HuH-7 (cell line): ENCODE measurements at regions not wholly inside any gene's neighbourhood (a gene's known extent, or its start where the extent isn't known, plus 50 kb on each side); places are given as distances from the start of the nearest gene placed in this dataset.
A peak's percentile ranks its signal among the peaks of the same experiment; 100 is the strongest.

Experiments
- DNase-seq: peaks from one replicate; pipeline ENCODE4 v3.0.0; 2011; ENCODE audit warnings: low spot score

DNA sequence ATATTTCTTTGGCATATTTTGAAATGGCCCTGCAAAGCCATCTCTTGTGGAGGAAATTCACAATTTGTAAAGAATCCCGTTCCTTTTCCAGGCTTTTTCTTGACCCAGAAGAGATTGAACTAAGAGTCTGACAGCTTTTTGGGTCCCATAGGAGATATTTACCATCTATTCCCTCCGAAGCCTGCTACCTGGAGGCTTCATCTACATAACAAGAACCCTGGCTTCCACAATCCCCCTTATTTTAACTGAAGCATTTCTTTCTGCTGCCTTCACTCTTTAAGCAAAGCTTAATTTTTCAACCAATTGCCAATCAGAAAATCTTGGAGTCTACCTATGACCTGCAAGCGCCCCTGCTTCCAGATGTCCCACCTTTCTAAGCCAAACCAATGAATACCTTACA, 248.1 kb upstream of the GADL1 start:
- DNase-seq: no peak

DNA sequence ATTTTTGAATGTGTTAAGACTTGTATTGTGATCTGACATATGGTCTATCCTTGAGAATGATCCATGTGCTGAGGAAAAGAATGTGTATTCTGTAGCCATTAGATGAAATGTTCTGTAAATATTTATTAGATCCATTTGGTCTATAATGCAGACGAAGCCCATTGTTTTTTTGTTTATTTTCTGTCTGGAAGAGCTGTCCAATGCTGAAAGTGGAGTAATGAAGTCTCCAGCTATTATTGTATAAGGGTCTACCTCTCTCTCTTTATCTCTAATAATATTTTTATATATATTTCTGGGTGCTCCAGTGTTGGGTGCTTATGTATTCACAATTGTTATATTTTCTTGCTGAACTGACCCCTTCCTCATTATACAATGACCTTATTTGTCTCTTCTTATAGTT, 250.6 kb upstream of the GADL1 start:
- no peak for DNase-seq

DNA sequence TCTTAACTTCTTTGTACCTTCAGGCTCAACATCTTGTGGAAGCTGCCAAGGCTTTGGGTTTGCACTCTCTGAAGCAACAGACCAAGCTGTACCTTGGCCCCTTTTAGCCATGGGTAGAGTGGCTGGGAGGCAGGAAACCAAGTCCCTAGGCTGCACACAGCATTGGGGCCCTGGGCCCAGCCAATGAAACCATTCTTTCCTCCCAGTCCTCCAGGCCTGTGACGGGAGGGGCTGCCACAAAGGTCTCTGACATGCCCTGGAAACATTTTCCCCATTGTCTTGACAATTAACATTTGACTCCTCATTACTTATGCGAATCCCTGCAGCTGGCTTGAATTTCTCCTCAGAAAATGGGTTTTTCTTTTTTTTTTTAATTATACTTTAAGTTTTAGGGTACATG, 253.1 kb upstream of the GADL1 start:
- DNase-seq: no peak

GRCh38 chr3:31157047-31157694, 262.7 kb upstream of the GADL1 start:
- no peak for DNase-seq

DNA sequence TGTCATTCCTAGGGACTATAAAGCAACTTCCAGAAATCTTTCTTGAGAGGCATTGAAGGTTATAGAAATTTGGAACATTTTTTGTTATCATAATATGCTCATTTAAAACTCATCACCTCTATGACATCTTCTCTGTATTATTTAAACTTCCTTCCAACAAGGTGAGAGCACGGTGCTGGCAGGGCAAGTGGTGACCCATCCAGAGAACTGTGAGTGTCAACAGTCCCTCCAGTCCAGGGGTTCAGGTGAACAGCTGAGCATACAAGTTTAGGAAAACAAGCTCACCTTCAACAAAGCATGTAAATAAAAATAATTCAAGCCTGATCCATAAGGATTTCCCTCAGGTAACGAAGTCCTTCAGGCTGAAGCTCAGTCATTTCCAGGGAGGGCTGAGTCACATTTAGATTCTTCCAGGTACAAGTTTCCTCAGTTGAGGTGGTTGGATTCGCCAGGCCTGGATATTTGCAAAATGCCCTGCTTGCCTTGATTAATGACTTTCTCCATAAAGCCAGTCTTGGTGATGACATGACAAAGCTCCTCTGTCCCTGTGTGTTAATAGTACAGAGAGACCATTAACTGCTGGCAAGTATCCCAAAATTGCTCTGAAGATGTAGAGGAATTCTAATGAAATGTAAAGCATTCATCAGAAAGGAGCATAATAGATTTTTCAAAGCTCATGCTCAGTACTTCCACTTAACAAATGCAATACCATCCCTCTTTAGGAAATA, 263.6 kb upstream of the GADL1 start:
- DNase-seq: no peak

- peak; percentile 40 for DNase-seq
These were observed 265.0 kb upstream of the GADL1 start for GRCh38 chr3:31159331-31160039.

DNA sequence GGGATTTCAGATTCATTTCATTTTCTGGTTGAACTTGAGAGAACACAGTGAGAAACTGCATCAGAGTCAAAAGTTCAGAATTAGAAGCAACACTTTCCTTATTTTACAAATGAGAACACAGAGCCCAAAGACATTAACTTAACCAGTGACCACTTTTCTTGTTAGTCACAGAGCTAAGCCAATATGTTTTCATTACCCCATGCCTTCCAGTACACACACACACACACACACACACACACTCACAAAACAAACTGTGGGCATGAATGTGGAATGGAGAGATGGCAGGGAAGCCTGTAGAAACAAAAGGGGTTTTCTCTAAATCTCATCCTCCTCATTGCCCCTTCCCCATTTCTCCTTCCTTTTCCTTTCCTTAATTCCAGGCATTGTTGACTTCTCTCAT, 267.4 kb upstream of the GADL1 start:
- no peak for DNase-seq

DNA sequence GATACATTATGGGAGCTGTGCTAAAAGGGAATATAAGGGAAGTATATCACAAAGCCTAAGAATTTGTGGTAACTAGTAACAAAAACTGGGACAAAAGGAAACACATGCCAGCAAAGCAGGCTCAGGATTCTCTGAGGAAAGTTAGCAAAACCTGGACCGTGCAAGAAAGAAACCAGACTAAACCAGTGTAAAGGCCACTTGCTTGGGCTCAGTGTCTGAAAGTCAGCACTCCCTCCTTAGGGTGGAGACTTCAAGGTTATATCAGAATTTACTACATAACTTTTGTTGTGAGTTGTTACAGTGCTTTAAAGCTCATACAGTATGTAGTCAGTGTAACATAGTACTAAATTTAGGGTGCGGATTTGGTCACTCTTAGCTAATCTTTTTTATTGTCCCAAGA, 269.9 kb upstream of the GADL1 start:
- DNase-seq: no peak

DNA sequence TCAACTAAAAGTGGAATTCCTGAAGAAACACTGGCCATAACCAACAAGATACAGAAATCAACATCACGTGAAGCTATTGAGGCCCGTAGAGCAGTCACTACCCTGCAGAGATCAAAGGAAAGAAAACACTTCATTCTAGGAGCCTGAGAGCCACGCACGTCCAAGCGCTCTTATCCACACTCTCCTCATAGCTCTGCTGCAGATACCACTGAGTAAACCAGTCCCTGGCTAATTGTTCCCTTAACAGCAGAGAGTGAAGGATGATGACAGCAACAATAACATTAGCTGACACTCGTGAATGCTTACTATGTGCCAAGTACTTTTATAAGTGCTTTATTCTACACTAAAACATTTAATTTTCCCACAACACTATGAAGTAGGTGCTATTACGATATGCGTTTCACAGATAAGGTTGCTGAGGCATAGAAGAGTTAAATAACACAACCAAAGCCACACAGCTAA, 271.0 kb upstream of the GADL1 start:
- no peak for DNase-seq

DNA sequence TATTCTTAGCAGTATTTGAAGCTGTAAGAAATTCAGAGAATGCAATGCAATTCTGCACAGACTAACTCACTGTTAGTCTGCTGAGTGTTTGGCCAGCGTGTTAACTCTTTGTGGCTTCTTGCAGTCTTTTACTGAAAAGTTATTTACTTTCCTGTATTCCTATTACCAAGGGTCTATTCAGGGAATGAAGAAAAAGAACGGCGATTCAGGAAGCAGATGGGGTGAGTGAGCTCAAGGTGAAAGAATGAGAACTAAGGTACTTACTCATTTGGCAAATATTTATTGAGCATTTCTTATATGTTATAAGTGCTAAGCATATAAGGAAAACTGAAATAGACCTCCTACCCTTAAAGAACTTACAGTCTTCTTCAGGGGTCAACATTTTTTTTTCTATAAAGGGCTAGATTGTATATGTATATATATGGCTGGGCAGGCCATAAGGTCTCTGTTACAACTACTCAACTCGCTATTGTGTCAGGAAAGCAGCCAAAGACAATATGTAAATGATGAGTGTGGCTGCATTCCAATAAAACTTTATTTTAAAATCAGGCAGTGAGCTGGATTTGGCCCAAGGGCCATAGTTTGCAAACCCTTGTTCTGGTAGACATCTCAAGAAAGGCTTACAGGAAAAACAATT, 271.9 kb upstream of the GADL1 start:
- DNase-seq: no peak

DNA sequence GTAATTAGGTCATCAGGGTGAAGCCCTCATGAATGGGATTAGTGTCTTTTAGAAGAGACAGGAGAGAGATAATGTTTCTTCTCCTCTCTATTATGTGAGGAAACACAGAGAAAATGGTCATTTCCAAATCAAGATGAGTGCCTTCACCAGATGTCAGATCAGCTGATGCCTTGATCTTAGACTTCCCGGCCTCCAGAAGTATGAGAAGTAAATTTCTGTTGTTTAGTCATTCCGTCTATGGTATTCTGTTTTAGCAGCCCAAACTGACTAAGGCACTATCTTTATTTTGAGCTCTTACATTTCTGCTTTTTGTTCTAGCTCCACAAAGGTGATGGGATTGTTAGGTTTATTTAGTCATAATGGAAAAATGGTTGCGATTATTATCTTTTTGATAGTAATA, 273.2 kb upstream of the GADL1 start:
- no peak for DNase-seq

- DNase-seq: no peak
These were observed 276.6 kb upstream of the GADL1 start for GRCh38 chr3:31170932-31171670.

DNA sequence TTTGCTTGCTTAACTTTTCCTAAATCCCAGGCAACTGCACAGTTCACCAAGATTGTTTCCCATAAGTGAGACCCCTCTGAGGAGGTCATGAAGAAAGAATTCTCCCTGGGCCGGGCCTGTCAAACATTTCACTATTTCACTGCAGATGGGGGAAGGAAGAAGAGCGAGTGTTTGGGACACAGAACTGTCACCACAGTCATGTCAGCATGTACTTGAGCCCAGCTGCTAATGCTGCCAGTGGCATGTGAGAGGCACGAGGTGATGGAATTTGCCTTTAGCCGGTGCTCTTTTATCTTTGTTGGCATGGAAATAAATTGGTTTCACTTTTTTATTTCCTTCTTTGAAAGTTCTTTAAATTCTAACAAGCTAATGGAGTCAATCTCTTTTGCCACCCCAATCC, 277.9 kb upstream of the GADL1 start:
- no peak for DNase-seq

- no peak for DNase-seq
These were observed 278.8 kb upstream of the GADL1 start for GRCh38 chr3:31173118-31173718.

- no peak for DNase-seq
These were observed 279.6 kb upstream of the GADL1 start for GRCh38 chr3:31174079-31174478.

GRCh38 chr3:31176045-31176444, 281.6 kb upstream of the GADL1 start:
- no peak for DNase-seq

DNA sequence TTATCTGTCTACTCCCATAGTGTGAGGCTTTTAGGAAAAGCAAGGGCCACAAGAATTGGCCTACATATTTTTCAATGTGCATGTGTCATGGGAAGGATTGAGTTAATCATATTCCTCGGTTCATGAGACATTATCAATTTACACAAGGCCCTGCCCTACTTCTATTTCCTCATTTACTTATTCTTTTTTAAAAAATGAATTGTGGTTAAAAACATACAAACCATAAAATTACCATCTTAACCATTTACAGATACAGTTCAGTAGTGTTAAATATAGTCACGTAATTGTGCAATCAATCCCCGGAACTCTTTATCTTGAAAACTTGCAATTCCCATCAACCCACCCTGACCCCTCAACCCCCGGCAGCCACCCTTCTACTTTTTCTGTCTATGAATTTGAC, 284.0 kb upstream of the GADL1 start:
- DNase-seq: no peak

DNA sequence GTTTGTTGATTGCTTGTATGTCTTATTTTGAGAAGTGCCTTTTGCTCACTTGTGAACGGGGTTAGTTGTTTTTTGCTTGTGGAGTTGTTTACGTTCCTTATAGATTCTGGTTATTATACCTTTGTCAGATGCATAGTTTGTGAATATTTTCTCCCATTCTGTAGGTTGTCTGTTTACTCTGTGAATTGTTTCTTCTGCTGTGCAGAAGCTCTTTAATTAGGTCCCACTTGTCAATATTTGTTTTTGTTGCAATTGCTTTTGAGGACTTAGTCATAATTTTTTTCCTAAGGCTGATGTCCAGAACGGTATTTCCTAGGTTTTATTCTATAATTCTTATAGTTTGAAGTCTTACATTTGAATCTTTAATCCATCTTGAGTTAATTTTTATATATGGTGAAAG, 285.3 kb upstream of the GADL1 start:
- DNase-seq: no peak

DNA sequence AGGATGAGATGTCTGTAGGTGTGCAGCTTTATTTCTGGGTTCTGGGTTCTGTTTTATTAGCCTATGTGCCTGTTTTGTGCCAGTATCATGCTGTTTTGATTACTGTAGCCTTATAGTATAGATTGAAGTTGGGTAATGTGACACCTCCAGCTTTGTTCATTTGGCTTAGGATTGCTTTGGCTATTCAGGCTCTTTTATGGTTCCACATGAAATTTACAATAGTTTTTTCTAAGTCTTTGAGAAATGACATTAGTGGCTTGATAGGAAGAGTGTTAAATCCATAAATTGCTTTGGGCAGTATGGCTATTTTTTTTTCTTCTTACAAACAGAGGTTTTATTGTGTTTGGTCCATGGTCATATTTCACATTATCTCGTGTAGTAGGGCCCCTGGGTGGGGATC, 285.8 kb upstream of the GADL1 start:
- no peak for DNase-seq

DNA sequence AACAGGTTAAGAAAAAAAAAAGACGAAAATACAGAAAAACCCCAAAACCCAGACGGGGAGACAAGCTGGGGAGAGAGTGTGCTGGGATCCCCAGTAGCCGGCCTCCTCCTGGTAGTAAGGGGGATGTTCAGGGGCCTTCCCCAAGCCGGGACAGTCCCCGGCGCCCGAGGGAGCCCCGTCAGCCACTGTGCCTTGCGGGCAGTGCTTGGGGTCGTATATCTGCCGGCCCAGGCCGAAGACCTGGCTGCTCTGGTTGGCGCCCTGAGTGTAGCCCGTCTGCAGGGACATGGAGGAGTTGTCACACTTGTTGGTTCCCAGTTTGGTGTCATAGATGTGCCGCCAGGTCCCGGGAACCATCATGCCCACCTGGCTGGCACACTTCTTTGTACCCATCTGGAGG, 287.2 kb upstream of the GADL1 start:
- no peak for DNase-seq

DNA sequence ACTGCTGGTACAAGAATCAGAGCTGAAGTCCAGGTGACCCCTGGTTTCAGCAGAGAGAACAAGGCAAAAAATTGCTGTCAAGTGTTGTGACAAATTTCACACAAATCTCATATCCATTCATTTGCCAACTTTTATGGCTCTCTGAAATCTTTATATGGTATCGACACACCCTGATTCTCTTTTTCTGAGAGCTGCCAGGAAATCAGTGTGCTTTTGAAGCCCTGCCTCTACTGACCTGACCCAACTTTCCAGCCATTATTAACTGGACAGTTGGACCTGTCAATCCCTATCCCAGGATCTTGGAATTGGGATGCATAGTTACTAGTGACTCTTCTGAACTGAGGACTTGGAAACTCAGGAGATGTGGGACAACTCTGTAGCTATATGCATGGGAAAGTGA, 288.2 kb upstream of the GADL1 start:
- DNase-seq: no peak
